Calu3 (cell line): ENCODE measurements at regions not wholly inside any gene's neighbourhood (a gene's known extent, or its start where the extent isn't known, plus 50 kb on each side); places are given as distances from the start of the nearest gene placed in this dataset.

ENCODE experiments used
- BruUV-seq: library from RNA; stranded (reverse); fragments of 400-500 nt; replicated peaks from 2 replicates; lab custom pipeline; 2021; lab: Mats Ljungman, UMichigan
- CTCF ChIA-PET: fragments of 300-600 bp; sonication (Branson Sonifier 250); formaldehyde crosslinking; loops from one replicate; lab custom pipeline; 2022; ENCODE audit warnings: antibody characterized with exemption; lab: Charles Lee
- DNase-seq: peaks from one replicate; pipeline ENCODE4 v3.0.0; 2022
- H3K27ac Mint-ChIP-seq: one replicate; pipeline ENCODE4 v1.8.0; 2022; ENCODE audit warnings: mixed read lengths; ENCODE audit not compliant: unreplicated experiment
- H3K27me3 Mint-ChIP-seq: one replicate; pipeline ENCODE4 v1.8.0; 2022; ENCODE audit warnings: mixed read lengths; ENCODE audit not compliant: unreplicated experiment
- H3K36me3 Mint-ChIP-seq: one replicate; pipeline ENCODE4 v1.8.0; 2022; ENCODE audit warnings: mild to moderate bottlenecking, moderate library complexity, mixed read lengths; ENCODE audit not compliant: insufficient read depth, unreplicated experiment
- H3K4me1 Mint-ChIP-seq: one replicate; pipeline ENCODE4 v1.8.0; 2022; ENCODE audit warnings: mild to moderate bottlenecking, low read depth, mixed read lengths; ENCODE audit not compliant: unreplicated experiment
- H3K4me3 Mint-ChIP-seq: one replicate; pipeline ENCODE4 v1.8.0; 2022; ENCODE audit warnings: mild to moderate bottlenecking, low read depth, moderate library complexity, mixed read lengths; ENCODE audit not compliant: unreplicated experiment
- H3K9me3 Mint-ChIP-seq: one replicate; pipeline ENCODE4 v1.8.0; 2022; ENCODE audit warnings: low read depth, mixed read lengths; ENCODE audit not compliant: unreplicated experiment
- intact Hi-C: fragments of 100-400 bp; cut with micrococcal nuclease; formaldehyde crosslinking; loops from one replicate; pipeline ENCODE4 v1.10.0; 2022; ENCODE audit not compliant: unreplicated experiment
- TF ChIP-seq, protein P1 (sequence below): fragments of 200-600 bp; IDR thresholded peaks from one replicate; pipeline ENCODE4 v1.8.0; 2022; ENCODE audit warnings: antibody characterized with exemption; ENCODE audit not compliant: unreplicated experiment

DNA sequence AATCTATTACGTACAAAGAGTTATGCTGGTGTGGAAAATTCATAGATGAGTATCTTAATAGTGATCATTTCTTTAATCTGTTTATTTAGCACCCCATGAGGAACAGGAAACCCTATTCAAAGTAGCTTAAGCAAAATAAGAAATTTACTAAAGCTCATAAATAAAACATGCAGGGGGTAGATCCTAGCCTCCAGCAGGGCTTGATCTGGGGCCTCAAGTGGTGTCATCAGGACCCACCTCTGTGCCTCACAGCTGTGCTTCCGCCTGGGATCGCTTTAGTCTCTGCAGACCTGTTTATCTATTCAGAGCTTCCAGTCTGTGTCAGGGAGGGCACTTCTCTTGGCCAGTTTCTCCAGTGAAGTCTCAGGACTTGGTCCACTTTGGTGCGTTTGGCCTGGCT is 171.0 kb upstream of the SLC24A5 start:
- BruUV-seq = no TSS peak
- H3K4me3 Mint-ChIP-seq = no peak overlapping the region
- H3K27me3 Mint-ChIP-seq = no peaks in the 10 kb centered on the region
- H3K4me1 Mint-ChIP-seq = no peaks in the 10 kb centered on the region
- intact Hi-C loops = no loop called here
- peaks cover 7% of the 10 kb centered on the region for H3K9me3 Mint-ChIP-seq
- H3K27ac Mint-ChIP-seq = no peak overlapping the region
- DNase-seq = no peak
- no peaks in the 10 kb centered on the region for H3K36me3 Mint-ChIP-seq
- CTCF ChIA-PET = no interaction called here
- TF ChIP-seq, protein P1, sequence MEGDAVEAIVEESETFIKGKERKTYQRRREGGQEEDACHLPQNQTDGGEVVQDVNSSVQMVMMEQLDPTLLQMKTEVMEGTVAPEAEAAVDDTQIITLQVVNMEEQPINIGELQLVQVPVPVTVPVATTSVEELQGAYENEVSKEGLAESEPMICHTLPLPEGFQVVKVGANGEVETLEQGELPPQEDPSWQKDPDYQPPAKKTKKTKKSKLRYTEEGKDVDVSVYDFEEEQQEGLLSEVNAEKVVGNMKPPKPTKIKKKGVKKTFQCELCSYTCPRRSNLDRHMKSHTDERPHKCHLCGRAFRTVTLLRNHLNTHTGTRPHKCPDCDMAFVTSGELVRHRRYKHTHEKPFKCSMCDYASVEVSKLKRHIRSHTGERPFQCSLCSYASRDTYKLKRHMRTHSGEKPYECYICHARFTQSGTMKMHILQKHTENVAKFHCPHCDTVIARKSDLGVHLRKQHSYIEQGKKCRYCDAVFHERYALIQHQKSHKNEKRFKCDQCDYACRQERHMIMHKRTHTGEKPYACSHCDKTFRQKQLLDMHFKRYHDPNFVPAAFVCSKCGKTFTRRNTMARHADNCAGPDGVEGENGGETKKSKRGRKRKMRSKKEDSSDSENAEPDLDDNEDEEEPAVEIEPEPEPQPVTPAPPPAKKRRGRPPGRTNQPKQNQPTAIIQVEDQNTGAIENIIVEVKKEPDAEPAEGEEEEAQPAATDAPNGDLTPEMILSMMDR = no peak

DNA sequence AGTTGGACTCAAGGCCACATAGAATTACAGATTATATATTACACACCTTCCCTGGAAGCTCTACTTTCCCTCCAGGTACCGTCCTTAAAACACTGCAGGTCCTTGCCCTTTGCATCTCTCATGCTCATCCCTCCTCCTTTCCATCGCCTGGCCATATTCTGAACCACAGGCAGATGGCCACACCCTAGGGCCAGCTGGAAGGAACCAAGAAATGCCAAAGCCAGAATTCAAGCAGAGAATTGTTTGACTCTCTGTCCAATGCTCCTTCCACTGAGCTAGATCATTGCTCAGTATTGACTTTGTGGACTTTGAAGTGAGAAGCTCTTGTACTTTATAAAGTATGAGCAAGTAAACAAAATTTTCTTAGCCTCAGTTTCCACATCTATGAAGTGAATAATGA is 170.3 kb upstream of the SLC24A5 start:
- BruUV-seq = no TSS peak
- CTCF ChIA-PET = no interaction called here
- intact Hi-C loops = no loop called here
- Mint-ChIP-seq H3K4me3 (no peak overlapping the region), H3K4me1 (no peaks in the 10 kb centered on the region), H3K27ac (no peak overlapping the region), H3K9me3 (peaks cover 7% of the 10 kb centered on the region), H3K27me3 (no peaks in the 10 kb centered on the region), H3K36me3 (no peaks in the 10 kb centered on the region)
- TF ChIP-seq, protein P1 = no peak
- no peak for DNase-seq

DNA sequence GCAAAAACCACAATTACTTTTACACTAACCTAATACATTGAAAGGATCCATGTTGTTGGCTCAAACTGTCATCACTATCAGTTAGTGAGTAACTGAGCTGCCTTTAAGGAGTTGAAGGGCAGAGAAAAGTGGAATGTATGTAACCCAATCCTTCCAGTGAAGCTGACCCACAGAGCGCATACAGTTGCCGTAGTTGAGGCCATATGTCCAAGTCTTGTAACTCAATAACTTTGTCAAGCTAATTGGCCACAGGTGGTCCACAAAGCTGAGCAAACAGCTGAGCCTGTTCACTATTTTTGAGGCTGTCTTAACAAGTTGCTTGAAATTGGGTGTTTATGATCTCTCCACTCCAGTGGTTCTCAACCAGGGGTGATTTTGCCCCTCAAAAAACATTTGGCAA is 169.0 kb upstream of the SLC24A5 start:
- no peak overlapping the region for H3K4me3 Mint-ChIP-seq
- CTCF ChIA-PET = no interaction called here
- no peak for DNase-seq
- no peak overlapping the region for H3K27ac Mint-ChIP-seq
- no peaks in the 10 kb centered on the region for H3K36me3 Mint-ChIP-seq
- peaks cover 14% of the 10 kb centered on the region for H3K9me3 Mint-ChIP-seq
- H3K4me1 Mint-ChIP-seq = no peaks in the 10 kb centered on the region
- intact Hi-C loops = no loop called here
- BruUV-seq = no TSS peak
- no peaks in the 10 kb centered on the region for H3K27me3 Mint-ChIP-seq
- TF ChIP-seq, protein P1 = no peak

DNA sequence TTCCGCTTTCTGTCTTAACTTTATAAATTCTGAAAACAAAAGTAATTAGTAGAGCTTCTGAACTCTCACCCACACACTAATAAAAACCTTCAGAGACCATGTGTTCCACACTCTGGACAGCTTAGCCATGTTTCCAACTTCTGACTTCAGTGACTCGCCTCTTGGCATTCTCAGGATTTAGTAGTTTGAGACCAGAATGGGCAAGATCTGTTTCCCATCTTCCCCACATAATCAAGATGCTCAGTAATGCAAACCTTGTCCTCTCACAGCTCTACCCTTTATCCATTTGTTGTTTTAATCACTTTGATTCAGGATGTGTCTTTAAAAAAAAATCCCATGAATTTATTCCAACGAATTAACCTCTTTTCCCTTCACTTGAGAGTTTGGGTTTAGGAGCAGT is 166.6 kb upstream of the SLC24A5 start:
- no peak for DNase-seq
- Mint-ChIP-seq H3K36me3 (no peaks in the 10 kb centered on the region), H3K27me3 (no peaks in the 10 kb centered on the region), H3K4me3 (no peak overlapping the region), H3K4me1 (no peaks in the 10 kb centered on the region), H3K27ac (no peak overlapping the region), H3K9me3 (peaks cover 13% of the 10 kb centered on the region)
- no TSS peak for BruUV-seq
- CTCF ChIA-PET = no interaction called here
- intact Hi-C loops = no loop called here
- TF ChIP-seq, protein P1 = no peak
